Right forelimb (tissue), 1 donor: ENCODE measurements at regions not wholly inside any gene's neighbourhood (a gene's known extent, or its start where the extent isn't known, plus 50 kb on each side); places are given as distances from the start of the nearest gene placed in this dataset.
"Not testable (repeated sequence)": the region's sequence is repeated elsewhere in the genome, so short reads cannot be mapped to it uniquely, and the experiment has no call there.

Experiments
- DNase-seq: peaks from one replicate; pipeline ENCODE4 v3.0.0-alpha.2; 2018

- peak; percentile 44 for DNase-seq
These were observed 569.4 kb downstream of the HTR7 start for GRCh38 chr10:90288391-90288933.

- no peak for DNase-seq
These were observed 568.8 kb downstream of the HTR7 start for GRCh38 chr10:90289037-90289436.

- DNase-seq = no peak
These were observed 564.2 kb downstream of the HTR7 start for GRCh38 chr10:90293616-90294015.

GRCh38 chr10:90294821-90295540, 562.9 kb downstream of the HTR7 start:
- not testable (repeated sequence) for DNase-seq

- DNase-seq = not testable (repeated sequence)
These were observed 555.8 kb downstream of the HTR7 start for GRCh38 chr10:90302031-90302430.

GRCh38 chr10:90302758-90303481, 554.9 kb downstream of the HTR7 start:
- no peak for DNase-seq

- DNase-seq = no peak
These were observed 553.3 kb downstream of the HTR7 start for GRCh38 chr10:90304533-90304932.

GRCh38 chr10:90306187-90306586, 551.7 kb downstream of the HTR7 start:
- DNase-seq = no peak

GRCh38 chr10:90308223-90308622, 549.6 kb downstream of the HTR7 start:
- DNase-seq = no peak

- DNase-seq = no peak
These were observed 544.1 kb downstream of the HTR7 start for GRCh38 chr10:90313576-90314325.

- no peak for DNase-seq
These were observed 543.1 kb downstream of the HTR7 start for GRCh38 chr10:90314718-90315117.

GRCh38 chr10:90317172-90317571, 540.7 kb downstream of the HTR7 start:
- DNase-seq = no peak

- DNase-seq = no peak
These were observed 539.2 kb downstream of the HTR7 start for GRCh38 chr10:90318659-90319058.

- DNase-seq = no peak
These were observed 538.5 kb downstream of the HTR7 start for GRCh38 chr10:90319188-90319914.

- no peak for DNase-seq
These were observed 536.6 kb downstream of the HTR7 start for GRCh38 chr10:90321132-90321816.

GRCh38 chr10:90326498-90327267, 531.2 kb downstream of the HTR7 start:
- DNase-seq = no peak

- no peak for DNase-seq
These were observed 530.2 kb downstream of the HTR7 start for GRCh38 chr10:90327611-90328010.

- DNase-seq = no peak
These were observed 529.4 kb downstream of the HTR7 start for GRCh38 chr10:90328459-90328858.

GRCh38 chr10:90328896-90329295, 528.9 kb downstream of the HTR7 start:
- DNase-seq = no peak

GRCh38 chr10:90337316-90337715, 520.5 kb downstream of the HTR7 start:
- DNase-seq = no peak

- DNase-seq = no peak
These were observed 515.4 kb downstream of the HTR7 start for GRCh38 chr10:90342480-90342879.
